Progenitor cell of endocrine pancreas (in vitro differentiated cells): ENCODE measurements at regions not wholly inside any gene's neighbourhood (a gene's known extent, or its start where the extent isn't known, plus 50 kb on each side); places are given as distances from the start of the nearest gene placed in this dataset.

Experiments used
- DNase-seq: peaks from one replicate; pipeline ENCODE4 v3.0.0; 2021; ENCODE audit warnings: low spot score; ENCODE audit not compliant: unreplicated experiment
- H3K27ac Mint-ChIP-seq: 2 replicates; pipeline ENCODE4 v1.8.0; 2021; ENCODE audit warnings: mild to moderate bottlenecking, moderate library complexity, mixed read lengths
- H3K27me3 Mint-ChIP-seq: 2 replicates; pipeline ENCODE4 v1.8.0; 2021; ENCODE audit warnings: mixed read lengths
- H3K36me3 Mint-ChIP-seq: 2 replicates; pipeline ENCODE4 v1.8.0; 2022; ENCODE audit warnings: mixed read lengths; ENCODE audit not compliant: insufficient read depth
- H3K4me1 Mint-ChIP-seq: 2 replicates; pipeline ENCODE4 v1.8.0; 2021; ENCODE audit warnings: low read depth, mixed read lengths
- H3K4me3 Mint-ChIP-seq: 2 replicates; pipeline ENCODE4 v1.8.0; 2021; ENCODE audit warnings: low read depth, mild to moderate bottlenecking, moderate library complexity, mixed read lengths
- H3K9me3 Mint-ChIP-seq: 2 replicates; pipeline ENCODE4 v1.8.0; 2021; ENCODE audit warnings: low read depth, mixed read lengths
- TF ChIP-seq, protein P1 (sequence below): fragments of 200-600 bp; sonication (generic); IDR thresholded peaks from one replicate; pipeline ENCODE4 v1.5.0; 2021; ENCODE audit warnings: antibody characterized with exemption, mild to moderate bottlenecking; ENCODE audit not compliant: unreplicated experiment

DNA sequence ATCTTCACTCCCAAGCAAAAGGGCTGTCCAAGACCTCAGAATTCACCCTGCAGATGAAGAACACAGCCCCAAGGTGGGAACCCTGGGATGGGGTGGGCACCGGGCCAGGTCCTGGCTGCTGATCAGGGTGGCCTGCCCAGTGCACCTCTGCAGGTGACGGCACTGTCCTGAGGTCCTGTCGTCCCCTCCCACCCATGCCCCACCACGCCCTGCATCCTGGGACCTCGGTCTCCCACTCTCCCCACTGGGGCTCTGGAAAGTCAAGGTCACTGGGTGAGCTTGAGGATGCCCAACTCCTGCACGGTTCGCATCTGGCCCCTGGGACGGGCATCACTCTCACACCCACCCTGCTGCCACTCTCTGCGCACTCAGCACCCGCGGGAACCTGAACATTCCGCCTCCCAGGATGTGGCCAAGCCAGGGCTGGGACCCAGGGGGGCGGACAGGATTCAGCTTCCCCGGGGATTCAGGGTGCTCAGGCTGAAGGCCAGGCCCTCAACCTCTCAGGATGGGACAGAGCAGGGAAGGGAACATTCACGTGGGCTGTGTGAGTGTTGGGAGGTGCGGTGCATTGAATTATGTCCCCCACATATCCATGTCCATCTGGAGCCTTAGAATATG lies 115.9 kb downstream of the CPZ start:
- H3K36me3 Mint-ChIP-seq, result no peaks in the 10 kb centered on the region
- no peak overlapping the region for H3K4me3 Mint-ChIP-seq
- no peak overlapping the region for H3K27ac Mint-ChIP-seq
- no peaks in the 10 kb centered on the region for H3K4me1 Mint-ChIP-seq
- TF ChIP-seq, protein P1, sequence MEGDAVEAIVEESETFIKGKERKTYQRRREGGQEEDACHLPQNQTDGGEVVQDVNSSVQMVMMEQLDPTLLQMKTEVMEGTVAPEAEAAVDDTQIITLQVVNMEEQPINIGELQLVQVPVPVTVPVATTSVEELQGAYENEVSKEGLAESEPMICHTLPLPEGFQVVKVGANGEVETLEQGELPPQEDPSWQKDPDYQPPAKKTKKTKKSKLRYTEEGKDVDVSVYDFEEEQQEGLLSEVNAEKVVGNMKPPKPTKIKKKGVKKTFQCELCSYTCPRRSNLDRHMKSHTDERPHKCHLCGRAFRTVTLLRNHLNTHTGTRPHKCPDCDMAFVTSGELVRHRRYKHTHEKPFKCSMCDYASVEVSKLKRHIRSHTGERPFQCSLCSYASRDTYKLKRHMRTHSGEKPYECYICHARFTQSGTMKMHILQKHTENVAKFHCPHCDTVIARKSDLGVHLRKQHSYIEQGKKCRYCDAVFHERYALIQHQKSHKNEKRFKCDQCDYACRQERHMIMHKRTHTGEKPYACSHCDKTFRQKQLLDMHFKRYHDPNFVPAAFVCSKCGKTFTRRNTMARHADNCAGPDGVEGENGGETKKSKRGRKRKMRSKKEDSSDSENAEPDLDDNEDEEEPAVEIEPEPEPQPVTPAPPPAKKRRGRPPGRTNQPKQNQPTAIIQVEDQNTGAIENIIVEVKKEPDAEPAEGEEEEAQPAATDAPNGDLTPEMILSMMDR, result no peak
- peaks cover 13% of the 10 kb centered on the region for H3K27me3 Mint-ChIP-seq
- peaks cover 11% of the 10 kb centered on the region for H3K9me3 Mint-ChIP-seq
- no peak for DNase-seq

GRCh38 chr4:8707045-8707781 lies 114.6 kb downstream of the CPZ start:
- Mint-ChIP-seq H3K4me3 (no peak overlapping the region), H3K27me3 (peaks cover 22% of the 10 kb centered on the region), H3K4me1 (no peaks in the 10 kb centered on the region), H3K36me3 (no peaks in the 10 kb centered on the region), H3K9me3 (no peaks in the 10 kb centered on the region), H3K27ac (no peak overlapping the region)
- no peak for DNase-seq
- TF ChIP-seq, protein P1, result no peak

DNA sequence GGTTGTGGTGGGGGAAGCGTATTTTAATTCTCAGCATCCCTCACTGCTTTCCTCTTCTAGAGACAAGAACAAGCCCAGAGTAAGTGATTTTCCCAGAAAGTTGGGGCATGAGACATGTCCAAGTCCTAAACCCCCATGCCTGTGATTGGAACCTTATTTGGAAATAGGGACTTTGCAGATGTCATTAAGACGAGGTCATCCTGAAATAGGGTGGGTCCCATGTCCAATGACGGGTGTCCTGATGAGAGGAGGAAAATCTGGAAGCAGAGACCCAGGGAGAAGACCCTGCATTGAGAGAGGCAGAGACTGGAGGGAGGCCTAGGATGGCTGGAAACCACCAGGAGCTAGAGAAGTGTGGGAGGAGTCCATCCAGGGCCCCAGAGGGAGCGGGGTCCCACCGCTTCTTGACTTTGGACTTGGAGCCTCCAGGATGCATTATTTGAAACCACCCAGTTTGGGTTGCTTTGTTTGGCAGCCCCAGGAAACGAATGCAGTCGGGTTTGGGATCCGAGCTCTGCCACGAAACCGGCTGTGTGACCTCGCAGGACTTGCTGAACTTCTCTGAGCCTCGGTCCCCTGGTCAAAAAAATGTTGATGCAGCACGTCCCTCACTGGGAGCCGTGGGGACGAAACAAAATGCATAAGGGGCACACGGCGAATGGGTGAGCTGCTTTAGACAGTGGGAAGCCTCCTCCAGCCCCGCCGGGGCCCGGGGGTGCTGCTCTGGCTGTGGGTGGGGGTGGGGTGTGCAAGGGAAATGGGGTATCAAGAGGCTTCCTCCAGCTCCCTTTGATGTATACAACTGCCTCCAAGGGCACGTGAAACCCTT lies 113.9 kb downstream of the CPZ start:
- Mint-ChIP-seq H3K9me3 (no peaks in the 10 kb centered on the region), H3K36me3 (no peaks in the 10 kb centered on the region), H3K4me3 (no peak overlapping the region), H3K4me1 (no peaks in the 10 kb centered on the region), H3K27ac (no peak overlapping the region), H3K27me3 (peaks cover 26% of the 10 kb centered on the region)
- TF ChIP-seq, protein P1, result no peak
- no peak for DNase-seq

DNA sequence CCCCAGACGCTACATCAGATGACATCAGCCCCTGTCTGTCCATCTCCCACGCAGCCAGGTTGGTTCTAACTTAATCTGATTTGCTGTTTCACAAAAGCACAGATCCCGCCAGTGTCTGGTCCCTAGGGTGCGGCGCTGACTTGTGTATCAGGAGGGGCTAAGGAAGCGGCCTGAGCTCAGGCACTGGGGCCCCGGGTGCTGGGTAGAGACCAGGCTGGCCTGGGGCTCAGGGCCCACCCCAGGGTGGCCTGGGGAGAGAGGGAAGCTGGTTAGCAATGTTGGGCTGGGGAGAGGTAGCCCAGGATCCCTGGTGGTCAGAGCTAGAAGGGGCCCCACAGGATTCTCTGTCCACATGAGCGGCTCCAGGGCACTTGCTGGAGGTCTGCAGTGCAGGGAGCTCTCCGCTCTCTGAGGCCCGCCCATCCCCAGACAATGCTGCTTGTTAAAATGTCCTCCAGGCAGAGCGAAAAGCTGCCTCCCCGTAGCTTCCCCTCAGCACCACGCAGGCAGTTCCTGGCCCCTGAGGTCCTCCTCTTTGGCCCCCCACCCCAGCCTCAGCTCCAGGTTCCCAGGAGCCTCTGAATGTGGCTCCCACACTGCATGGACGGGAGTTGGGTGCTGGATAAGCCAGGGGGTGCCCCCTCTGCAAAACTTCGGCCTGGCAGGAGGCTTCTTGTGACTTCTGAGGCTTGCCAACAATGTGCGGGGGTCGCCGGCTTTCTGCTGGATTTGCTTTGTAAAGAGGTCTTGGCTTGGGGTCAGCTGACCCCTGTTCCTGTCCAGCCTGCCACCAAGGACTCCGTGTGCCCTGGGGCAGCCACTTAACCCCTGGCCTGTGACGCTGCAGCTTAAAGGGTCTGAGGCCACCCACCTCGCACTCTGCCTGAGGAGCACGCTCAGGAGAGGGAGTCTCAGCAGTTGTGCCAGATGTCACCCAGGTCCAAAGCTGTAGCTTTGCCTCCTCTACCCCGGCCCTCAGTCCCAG lies 112.9 kb downstream of the CPZ start:
- Mint-ChIP-seq H3K36me3 (no peaks in the 10 kb centered on the region), H3K9me3 (no peaks in the 10 kb centered on the region), H3K4me1 (peaks cover under 1% of the 10 kb centered on the region), H3K27me3 (peaks cover 31% of the 10 kb centered on the region), H3K27ac (no peak overlapping the region), H3K4me3 (no peak overlapping the region)
- no peak for DNase-seq
- TF ChIP-seq, protein P1, result no peak
